GM12878 (cell line): ENCODE measurements at regions not wholly inside any gene's neighbourhood (a gene's known extent, or its start where the extent isn't known, plus 50 kb on each side); places are given as distances from the start of the nearest gene placed in this dataset.

ENCODE experiments used
- ATAC-seq: fragments of 200-7000 bp; cut with Tn5 transposase; 3 replicates; pipeline ENCODE4 v1.9.1; 2020; ENCODE audit warnings: mild to moderate bottlenecking, moderate library complexity
- BruUV-seq: library from RNA; stranded (reverse); fragments of 400-500 nt; replicated peaks from 2 replicates; lab custom pipeline; 2021; lab: Mats Ljungman, UMichigan
- CTCF ChIA-PET: fragments of 300-600 bp; sonication (Branson Sonifier 250); formaldehyde crosslinking; extraction: SDS; loops from one replicate; lab custom pipeline; 2021; ENCODE audit warnings: inconsistent platforms; lab: Yijun Ruan, JAX
- POLR2A ChIA-PET: fragments of 350-600 bp; formaldehyde crosslinking; extraction: SDS; loops from one replicate; lab custom pipeline; 2021; ENCODE audit warnings: inconsistent platforms; lab: Charles Lee
- RAD21 ChIA-PET: fragments of 300-600 bp; sonication (Branson Sonifier 250); formaldehyde crosslinking; loops from one replicate; lab custom pipeline; 2023; ENCODE audit warnings: antibody characterized with exemption; ENCODE audit not compliant: unreplicated experiment; lab: Charles Lee
- SMC1A ChIA-PET: fragments of 300-600 bp; sonication (Branson Sonifier 250); formaldehyde crosslinking; loops from one replicate; lab custom pipeline; 2023; ENCODE audit not compliant: unreplicated experiment, uncharacterized antibody; lab: Charles Lee
- DNase-seq: peaks from one replicate; pipeline ENCODE4 v3.0.0-alpha.2; 2011; ENCODE audit warnings: low read depth, low spot score
- FAIRE-seq: peaks from 3 replicates; lab custom pipeline; 2011; peaks lifted over from hg19 to GRCh38; lab: Jason Lieb, UNC
- H2AFZ ChIP-seq: 2 replicates; pipeline ENCODE4 v1.6.0; 2011; ENCODE audit warnings: low read depth, low read length, control low read depth; ENCODE audit not compliant: control insufficient read depth
- H3K27ac ChIP-seq: 2 replicates; pipeline ENCODE4 v1.5.1; 2011; ENCODE audit warnings: control low read depth; ENCODE audit not compliant: control insufficient read depth, insufficient read depth
- H3K27me3 ChIP-seq, 2 experiments: replicated peaks in 1 of 2; 2 replicates each; pipeline versions ENCODE4 v1.6.0 to v1.6.1; 2011; ENCODE audit warnings: low read length in 1 of 2; ENCODE audit not compliant: control insufficient read depth in 2 of 2, insufficient read depth in 2 of 2
- H3K36me3 ChIP-seq, 2 experiments: 2 replicates each; pipeline ENCODE4 v1.5.1; 2011; ENCODE audit warnings: low read length in 1 of 2; ENCODE audit not compliant: control insufficient read depth in 2 of 2, insufficient read depth in 2 of 2
- H3K4me1 ChIP-seq: 2 replicates; pipeline ENCODE4 v1.6.1; 2011; ENCODE audit warnings: mild to moderate bottlenecking, low read length, moderate library complexity, mixed read lengths; ENCODE audit not compliant: control insufficient read depth, insufficient read depth
- H3K4me2 ChIP-seq: 2 replicates; pipeline ENCODE4 v1.6.0; 2011; ENCODE audit warnings: control low read depth; ENCODE audit not compliant: control insufficient read depth, insufficient read depth
- H3K4me3 ChIP-seq: fragments of 200-600 bp; sonication (generic); 2 replicates; pipeline ENCODE4 v1.5.1; 2016
- H3K79me2 ChIP-seq: 2 replicates; pipeline ENCODE4 v1.6.0; 2011; ENCODE audit warnings: low read length; ENCODE audit not compliant: control insufficient read depth, insufficient read depth
- H3K9ac ChIP-seq: 2 replicates; pipeline ENCODE4 v1.8.0; 2011; ENCODE audit warnings: low read length, control low read depth, mixed read lengths; ENCODE audit not compliant: control insufficient read depth, insufficient read depth
- H3K9me3 ChIP-seq: replicated peaks from 3 replicates; pipeline ENCODE4 v1.5.1; 2011; ENCODE audit warnings: mild to moderate bottlenecking, low read length; ENCODE audit not compliant: control insufficient read depth, insufficient read depth
- H4K20me1 ChIP-seq: 2 replicates; pipeline ENCODE4 v1.6.0; 2011; ENCODE audit not compliant: control insufficient read depth, insufficient read depth
- CEBPB ChIP-seq, 2 experiments: fragments of 150-350 bp in 1 of 2; IDR thresholded peaks; 2 replicates each; pipeline ENCODE4 v1.6.1; 2012 to 2014; ENCODE audit warnings: low read depth in 2 of 2, low read length in 2 of 2, borderline replicate concordance in 1 of 2, inconsistent platforms in 1 of 2
- EP300 ChIP-seq, 2 experiments: fragments of 150-350 bp in 1 of 2; IDR thresholded peaks; 2 replicates each; pipeline ENCODE4 v1.6.1; 2011 to 2012; ENCODE audit warnings: low read depth in 2 of 2, low read length in 2 of 2, borderline replicate concordance in 1 of 2, improper control_type of control experiment in 1 of 2, inconsistent platforms in 1 of 2; ENCODE audit not compliant: control insufficient read depth in 1 of 2
- EZH2 ChIP-seq: IDR thresholded peaks from 2 replicates; pipeline ENCODE4 v1.6.1; 2012; ENCODE audit warnings: low read depth, mild to moderate bottlenecking, control low read depth, inconsistent platforms, low read length, borderline replicate concordance; ENCODE audit not compliant: control insufficient read depth
- GATAD2B ChIP-seq: fragments of 450-650 bp; conservative IDR thresholded peaks from 2 replicates; pipeline ENCODE4 v1.6.1; 2017; ENCODE audit warnings: low read depth, mild to moderate bottlenecking, moderate library complexity
- NBN ChIP-seq: fragments of 450-650 bp; IDR thresholded peaks from 2 replicates; pipeline ENCODE4 v1.6.1; 2016
- NR2C1 ChIP-seq: fragments of 450-650 bp; IDR thresholded peaks from 2 replicates; pipeline ENCODE4 v1.6.1; 2017; ENCODE audit warnings: antibody characterized with exemption, mild to moderate bottlenecking, moderate library complexity
- NRF1 ChIP-seq: conservative IDR thresholded peaks from 2 replicates; pipeline ENCODE4 v1.6.1; 2011; ENCODE audit warnings: mild to moderate bottlenecking, low read depth, low read length, improper control_type of control experiment
- RCOR1 ChIP-seq: conservative IDR thresholded peaks from 2 replicates; pipeline ENCODE4 v1.6.1; 2012; ENCODE audit warnings: low read depth, low read length, improper control_type of control experiment
- SMARCA5 ChIP-seq: fragments of 450-650 bp; IDR thresholded peaks from 2 replicates; pipeline ENCODE4 v1.6.1; 2017; ENCODE audit warnings: mild to moderate bottlenecking
- SREBF1 ChIP-seq: IDR thresholded peaks from 2 replicates; pipeline ENCODE4 v1.6.1; 2012; ENCODE audit warnings: mild to moderate bottlenecking, low read length
- STAT1 ChIP-seq: fragments of 450-650 bp; conservative IDR thresholded peaks from 2 replicates; pipeline ENCODE4 v1.6.1; 2014; ENCODE audit warnings: antibody characterized with exemption, mild to moderate bottlenecking
- TBL1XR1 ChIP-seq: IDR thresholded peaks from 2 replicates; pipeline ENCODE4 v1.6.1; 2012; ENCODE audit warnings: low read depth, low read length, improper control_type of control experiment
- YBX1 ChIP-seq: fragments of 450-650 bp; IDR thresholded peaks from 2 replicates; pipeline ENCODE4 v1.6.1; 2016; ENCODE audit warnings: antibody characterized with exemption
- WGBS: methylation state at CpG from one replicate; pipeline ENCODE4 v1.1.6; 2016; ENCODE audit warnings: low lambda C conversion rate; ENCODE audit not compliant: insufficient replicate concordance, insufficient coverage; ENCODE audit errors: missing lambda C conversion rate; 5-methylcytosine and 5-hydroxymethylcytosine counted together
- in situ Hi-C: fragments of 300-500 bp; cut with MboI; formaldehyde crosslinking; loops from 9 replicates; pipeline ENCODE4 v1.14.3; 2018; ENCODE audit warnings: mixed read lengths
- intact Hi-C: fragments of 100-400 bp; cut with micrococcal nuclease; formaldehyde crosslinking; loops from one replicate; pipeline ENCODE4 v1.14.2; 2022; ENCODE audit not compliant: unreplicated experiment
- TF ChIP-seq, protein P1 (sequence below): fragments of 450-650 bp; IDR thresholded peaks from 2 replicates; pipeline ENCODE4 v1.6.1; 2016; ENCODE audit warnings: mild to moderate bottlenecking

DNA sequence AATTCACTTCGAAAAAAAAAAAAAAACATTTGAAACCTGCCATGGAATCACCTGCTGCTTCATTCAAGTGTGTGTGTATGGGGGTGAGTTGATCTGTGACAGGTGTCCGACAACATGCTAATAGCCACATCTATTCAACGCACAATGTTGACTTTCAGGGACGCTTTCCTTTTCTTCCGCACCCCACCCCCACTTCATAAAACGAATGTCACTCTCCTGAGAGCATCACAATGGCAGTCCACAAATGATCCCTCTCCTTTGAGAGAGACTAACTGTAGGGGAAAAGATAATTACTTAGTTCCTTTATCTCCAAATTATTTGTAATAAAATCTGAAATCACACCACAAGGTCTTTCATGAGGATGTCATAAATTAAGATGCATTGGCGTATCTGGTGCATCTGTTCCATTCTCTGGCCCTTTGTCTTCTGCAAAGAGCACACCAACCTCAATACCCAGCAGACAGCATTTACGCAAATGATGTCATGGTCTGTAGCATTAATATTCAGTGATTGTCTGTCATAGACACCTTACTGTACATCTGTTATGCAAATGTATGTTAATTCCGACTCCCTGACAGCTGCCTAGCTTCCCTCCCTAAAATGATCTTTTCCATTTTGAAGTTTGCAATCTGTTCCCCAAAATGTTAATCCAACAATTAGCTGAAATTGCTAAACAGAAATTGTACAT, 640.0 kb upstream of the BOD1L1 start (continued):
- TF ChIP-seq NBN (no peak), GATAD2B (no peak)

DNA sequence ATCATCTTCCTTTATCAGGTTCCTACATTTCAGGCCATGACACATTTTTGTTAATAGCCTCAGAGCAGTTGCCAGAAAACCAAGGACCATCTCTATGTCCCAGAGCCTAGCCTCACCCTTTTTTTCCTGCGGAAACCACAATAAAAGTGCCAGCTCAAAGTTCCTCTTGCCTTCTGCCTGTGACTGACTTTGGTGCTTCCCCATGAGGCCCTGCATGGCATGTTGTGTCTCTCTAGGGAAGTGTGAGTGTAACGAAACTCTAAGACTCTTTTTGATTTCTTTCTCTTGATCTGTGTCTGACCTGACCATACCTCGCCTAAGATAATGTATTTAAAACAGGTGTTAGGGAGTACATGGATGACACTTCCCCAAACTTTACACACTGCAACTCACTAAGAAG, 642.3 kb upstream of the BOD1L1 start:
- Histone ChIP-seq H2AFZ (no peak overlapping the region), H3K79me2 (no peaks in the 10 kb centered on the region), H3K4me2 (no peak overlapping the region), H3K27me3 (no peaks in the 10 kb centered on the region), H4K20me1 (no peaks in the 10 kb centered on the region), H3K4me3 (no peak overlapping the region), H3K9me3 (no peaks in the 10 kb centered on the region), H3K9ac (no peak overlapping the region), H3K27ac (no peak overlapping the region), H3K4me1 (no peaks in the 10 kb centered on the region), H3K36me3 (no peaks in the 10 kb centered on the region)
- TF ChIP-seq EZH2, result no peak
- ChIA-PET RAD21 (no interaction called here), SMC1A (interaction anchor here (0.6 to 1.4 kb wide), 5 partner anchors 10 to 1514 kb away, joined by 3 read pairs; no protein-coding TSS in a partner anchor), POLR2A (no interaction called here), CTCF (interaction anchor here (0.7 kb wide), 1 partner anchor 113 kb away, joined by 3 read pairs; no protein-coding TSS in a partner anchor)
- peak; percentile 83 for ATAC-seq
- intact Hi-C loops (no loop called here), in situ Hi-C loops (no loop called here)
- FAIRE-seq, result no peak
- WGBS, result 0% methylated on average over 3 of the region's 3 CpGs
- peak; percentile 19 for DNase-seq
- BruUV-seq, result no TSS peak

DNA sequence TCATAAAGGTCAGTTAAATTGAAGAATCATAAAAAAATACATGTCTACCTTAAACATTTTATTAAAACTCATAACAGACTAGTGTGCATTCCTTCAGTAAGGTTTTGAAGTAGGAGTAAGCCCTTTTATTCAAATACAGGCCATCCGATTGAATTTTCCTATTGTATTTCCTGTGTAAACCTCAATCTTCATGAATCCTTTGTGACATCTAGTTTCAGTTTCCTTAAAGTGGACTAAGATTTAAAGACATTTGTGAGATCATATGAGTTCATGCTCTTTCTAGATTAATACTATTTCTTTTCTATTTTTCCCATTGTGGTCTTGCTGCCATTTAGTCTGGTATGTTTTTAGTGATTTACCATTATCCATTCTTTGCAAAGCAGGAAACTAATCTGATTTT, 644.7 kb upstream of the BOD1L1 start:
- intact Hi-C loops, result no loop called here
- H4K20me1 ChIP-seq, result no peaks in the 10 kb centered on the region
- H3K9ac ChIP-seq, result no peak overlapping the region
- no peak overlapping the region for H2AFZ ChIP-seq
- ChIA-PET SMC1A (no interaction called here), CTCF (interaction anchor here (0.7 kb wide), 1 partner anchor 23 kb away, joined by 3 read pairs; no protein-coding TSS in a partner anchor), RAD21 (no interaction called here), POLR2A (no interaction called here)
- no TSS peak for BruUV-seq
- no peak for DNase-seq
- no peak overlapping the region for H3K4me3 ChIP-seq
- 38% methylated on average over 1 of the region's 1 CpG for whole genome bisulfite sequencing
- H3K9me3 ChIP-seq, result no peaks in the 10 kb centered on the region
- no peaks in the 10 kb centered on the region for H3K4me1 ChIP-seq
- no peaks in the 10 kb centered on the region for H3K36me3 ChIP-seq
- in situ Hi-C loops, result no loop called here
- no peak overlapping the region for H3K4me2 ChIP-seq
- FAIRE-seq, result no peak
- ATAC-seq, result no peak
- H3K79me2 ChIP-seq, result no peaks in the 10 kb centered on the region
- no peaks in the 10 kb centered on the region for H3K27me3 ChIP-seq
- H3K27ac ChIP-seq, result no peak overlapping the region
- TF ChIP-seq YBX1 (no peak), CEBPB (IDR thresholded peaks at IDR 0.05; ENCODE audit: borderline replicate concordance in 1 of 2, low read depth in 2 of 2, low read length in 2 of 2) (no peak), EP300 (IDR thresholded peaks at IDR 0.05; ENCODE audit: borderline replicate concordance in 1 of 2, control insufficient read depth in 1 of 2, low read depth in 2 of 2, low read length in 2 of 2) (no peak), NR2C1 (no peak), TBL1XR1 (no peak), SMARCA5 (no peak), STAT1 (no peak), SREBF1 (no peak), NRF1 (no peak), RCOR1 (no peak)
- TF ChIP-seq, protein P1, sequence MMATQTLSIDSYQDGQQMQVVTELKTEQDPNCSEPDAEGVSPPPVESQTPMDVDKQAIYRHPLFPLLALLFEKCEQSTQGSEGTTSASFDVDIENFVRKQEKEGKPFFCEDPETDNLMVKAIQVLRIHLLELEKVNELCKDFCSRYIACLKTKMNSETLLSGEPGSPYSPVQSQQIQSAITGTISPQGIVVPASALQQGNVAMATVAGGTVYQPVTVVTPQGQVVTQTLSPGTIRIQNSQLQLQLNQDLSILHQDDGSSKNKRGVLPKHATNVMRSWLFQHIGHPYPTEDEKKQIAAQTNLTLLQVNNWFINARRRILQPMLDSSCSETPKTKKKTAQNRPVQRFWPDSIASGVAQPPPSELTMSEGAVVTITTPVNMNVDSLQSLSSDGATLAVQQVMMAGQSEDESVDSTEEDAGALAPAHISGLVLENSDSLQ, result no peak
